Activated naive CD8-positive, alpha-beta T cell treated with anti-CD3 and anti-CD28 coated beads for 36 hours (primary cell): ENCODE measurements at regions not wholly inside any gene's neighbourhood (a gene's known extent, or its start where the extent isn't known, plus 50 kb on each side); places are given as distances from the start of the nearest gene placed in this dataset.

Source experiments
- DNase-seq: peaks from one replicate; pipeline ENCODE4 v3.0.0; 2021
- H3K27ac Mint-ChIP-seq: one replicate; pipeline ENCODE4 v1.8.0; 2022; ENCODE audit warnings: mild to moderate bottlenecking, moderate library complexity, mixed read lengths
- H3K27me3 Mint-ChIP-seq: one replicate; pipeline ENCODE4 v1.8.0; 2022; ENCODE audit warnings: mild to moderate bottlenecking, mixed read lengths
- H3K36me3 Mint-ChIP-seq: one replicate; pipeline ENCODE4 v1.8.0; 2021; ENCODE audit warnings: mild to moderate bottlenecking, mixed read lengths
- H3K4me1 Mint-ChIP-seq: one replicate; pipeline ENCODE4 v1.8.0; 2021; ENCODE audit warnings: mixed read lengths
- H3K4me3 Mint-ChIP-seq: one replicate; pipeline ENCODE4 v1.8.0; 2022; ENCODE audit warnings: mild to moderate bottlenecking, moderate library complexity, mixed read lengths
- H3K9me3 Mint-ChIP-seq: one replicate; pipeline ENCODE4 v1.8.0; 2022; ENCODE audit warnings: mixed read lengths

DNA sequence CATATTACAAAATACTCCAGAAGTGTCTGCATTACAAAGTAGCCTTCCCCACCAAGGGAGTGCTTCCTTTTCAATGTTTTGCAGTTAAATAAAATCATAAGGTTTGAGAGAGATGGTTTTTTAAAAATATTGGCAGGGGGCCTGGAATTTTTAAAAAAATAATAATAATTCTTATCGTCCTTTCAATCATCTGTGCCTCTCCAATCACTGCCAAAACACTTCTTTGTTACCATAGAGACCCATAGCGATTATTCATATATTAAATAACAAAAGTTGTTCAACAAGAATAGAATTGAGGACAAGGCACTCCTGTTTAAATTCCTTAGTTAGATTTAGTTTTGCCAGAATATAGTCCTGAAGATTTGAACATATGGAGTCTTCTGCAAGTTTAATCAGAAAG is 203.1 kb downstream of the FAT4 start:
- Mint-ChIP-seq H3K9me3 (no peaks in the 10 kb centered on the region), H3K27ac (no peak overlapping the region), H3K4me1 (no peaks in the 10 kb centered on the region), H3K4me3 (no peak overlapping the region), H3K27me3 (no peaks in the 10 kb centered on the region), H3K36me3 (no peaks in the 10 kb centered on the region)
- no peak for DNase-seq

DNA sequence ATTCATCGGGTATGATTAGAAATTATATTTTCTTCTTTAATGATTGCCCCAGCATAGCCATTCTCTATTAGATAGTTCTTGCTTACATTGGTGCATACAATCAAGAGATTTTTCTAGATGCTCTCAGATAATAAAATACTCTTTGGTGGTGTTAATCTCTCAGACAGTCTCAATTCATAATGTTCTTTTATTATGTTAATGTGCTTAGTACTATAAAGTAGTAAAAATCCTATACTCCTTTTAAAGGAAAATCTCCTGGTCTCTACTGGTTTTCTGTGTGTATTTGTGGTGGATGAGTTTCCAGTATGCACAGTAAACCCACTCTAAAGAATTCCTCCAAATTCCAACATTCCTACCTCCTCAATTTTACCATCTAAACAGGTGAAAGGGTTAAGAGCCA is 203.5 kb downstream of the FAT4 start:
- Mint-ChIP-seq H3K27me3 (no peaks in the 10 kb centered on the region), H3K9me3 (no peaks in the 10 kb centered on the region), H3K27ac (no peak overlapping the region), H3K4me3 (no peak overlapping the region), H3K36me3 (no peaks in the 10 kb centered on the region), H3K4me1 (no peaks in the 10 kb centered on the region)
- DNase-seq = no peak

DNA sequence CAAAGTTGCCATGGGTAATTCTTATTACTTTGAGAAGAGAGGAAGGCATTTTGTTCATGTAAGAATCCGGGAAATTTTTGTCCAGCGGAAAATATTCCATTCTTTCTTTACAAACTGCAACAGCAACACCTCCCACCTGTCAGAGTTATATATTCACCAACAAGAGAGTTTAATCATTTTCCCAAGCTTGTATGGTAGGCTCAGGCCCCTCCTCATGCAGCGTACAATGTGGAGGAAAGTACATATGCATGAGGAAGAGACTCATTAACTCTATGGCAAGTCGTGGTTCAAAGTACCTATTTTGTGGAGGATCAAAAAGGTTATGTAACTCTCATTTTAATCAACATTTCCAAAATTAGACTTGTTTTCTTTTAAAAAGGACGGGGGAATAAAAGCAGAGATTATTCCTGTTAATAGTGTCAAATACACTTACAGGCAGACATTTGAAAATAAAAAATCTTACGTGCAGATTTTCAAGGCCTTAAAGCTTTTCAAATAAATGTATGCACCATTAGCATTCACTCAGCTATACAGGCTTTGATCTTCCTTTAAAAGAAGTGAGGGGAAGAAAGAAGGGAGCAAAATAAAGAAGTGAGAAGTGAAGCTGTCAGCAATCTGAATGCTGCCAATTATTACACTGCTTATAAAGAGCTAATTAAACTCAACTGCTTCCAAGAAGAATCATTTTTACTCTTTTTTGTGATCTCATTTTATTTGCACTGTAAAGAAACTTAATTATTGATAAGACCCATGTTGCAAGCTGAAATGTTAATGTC is 204.8 kb downstream of the FAT4 start:
- H3K27me3 Mint-ChIP-seq = no peaks in the 10 kb centered on the region
- H3K36me3 Mint-ChIP-seq = no peaks in the 10 kb centered on the region
- no peak overlapping the region for H3K27ac Mint-ChIP-seq
- H3K4me1 Mint-ChIP-seq = no peaks in the 10 kb centered on the region
- H3K4me3 Mint-ChIP-seq = no peak overlapping the region
- H3K9me3 Mint-ChIP-seq = no peaks in the 10 kb centered on the region
- DNase-seq = no peak

DNA sequence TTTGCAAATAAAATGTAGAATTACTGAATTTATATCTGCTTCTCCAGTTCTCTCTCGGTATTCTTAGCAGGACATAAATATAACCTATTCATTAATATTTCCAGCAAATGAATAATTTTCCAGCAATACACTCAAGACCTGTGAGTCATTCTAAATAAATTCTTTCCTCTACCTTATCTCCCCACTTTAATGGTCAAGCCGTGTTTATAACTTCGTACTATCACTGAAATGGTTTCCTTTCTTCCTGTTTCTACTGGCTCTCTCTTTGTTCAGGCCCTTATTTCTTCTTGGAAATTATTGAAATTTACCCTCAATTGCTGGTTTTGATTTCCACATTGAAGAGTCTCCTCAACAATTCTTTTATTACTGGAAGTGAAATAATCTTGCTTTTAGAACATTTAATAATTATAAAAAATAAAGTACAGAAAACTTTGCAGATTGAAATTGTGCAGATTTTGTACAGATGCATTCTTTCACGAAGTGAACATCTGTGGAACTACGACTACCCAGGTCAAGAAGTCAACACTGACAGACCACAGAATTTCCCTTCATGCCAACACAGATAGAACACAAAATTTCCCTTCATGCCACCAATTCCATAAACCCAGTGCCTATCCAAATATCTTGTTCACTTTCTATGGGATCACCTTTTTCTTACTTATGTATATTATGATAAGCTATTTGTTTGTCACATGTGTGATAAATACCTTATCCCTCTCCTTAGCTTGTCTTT is 205.7 kb downstream of the FAT4 start:
- H3K4me3 Mint-ChIP-seq = no peak overlapping the region

DNA sequence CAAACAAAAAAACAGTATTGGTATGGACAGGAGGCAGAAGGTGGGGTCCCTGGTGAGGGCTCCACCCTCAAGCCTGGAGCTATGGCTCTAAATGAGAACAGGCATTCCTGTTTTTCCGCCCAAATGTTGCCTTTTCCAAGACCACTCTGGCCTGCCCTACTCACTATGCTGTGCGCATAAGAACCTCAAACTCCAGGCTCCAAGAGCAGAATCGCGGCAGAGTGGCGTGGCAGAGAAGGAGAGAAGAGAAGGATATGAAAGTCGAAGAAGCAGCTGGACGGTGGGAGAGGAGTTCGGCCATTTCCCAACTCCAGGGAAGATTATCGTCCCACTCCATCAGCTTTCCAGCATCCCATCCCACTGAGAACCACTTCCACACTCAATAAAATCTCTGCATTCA is 207.8 kb downstream of the FAT4 start:
- Mint-ChIP-seq H3K4me1 (no peaks in the 10 kb centered on the region), H3K4me3 (no peak overlapping the region), H3K9me3 (no peaks in the 10 kb centered on the region), H3K27me3 (no peaks in the 10 kb centered on the region), H3K36me3 (no peaks in the 10 kb centered on the region), H3K27ac (no peak overlapping the region)
- no peak for DNase-seq

More for the DNA sequence above, 205.7 kb downstream of the FAT4 start:
- Mint-ChIP-seq H3K27me3 (no peaks in the 10 kb centered on the region), H3K36me3 (no peaks in the 10 kb centered on the region), H3K27ac (no peak overlapping the region), H3K4me1 (no peaks in the 10 kb centered on the region), H3K9me3 (no peaks in the 10 kb centered on the region)
- no peak for DNase-seq

DNA sequence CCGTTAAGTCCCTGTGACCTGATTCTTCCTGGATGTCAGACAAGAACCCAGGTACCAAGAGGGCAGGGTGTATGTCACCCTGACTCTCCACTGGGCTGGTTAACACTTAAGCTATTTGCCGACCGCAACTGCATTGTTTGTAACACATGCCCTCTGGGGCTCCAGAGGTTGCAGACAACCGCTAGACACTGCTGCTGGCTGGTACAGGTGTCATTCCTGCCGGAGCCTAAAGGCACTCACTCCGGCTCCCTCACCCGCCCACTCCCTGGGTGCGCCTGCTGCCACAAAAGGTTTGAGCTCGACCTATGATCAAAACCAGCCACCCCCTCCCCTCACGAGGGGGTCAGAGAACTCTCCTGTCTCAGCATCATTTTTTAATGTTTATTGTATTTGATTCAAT is 208.2 kb downstream of the FAT4 start:
- H3K4me1 Mint-ChIP-seq = no peaks in the 10 kb centered on the region
- H3K36me3 Mint-ChIP-seq = no peaks in the 10 kb centered on the region
- H3K9me3 Mint-ChIP-seq = no peaks in the 10 kb centered on the region
- no peaks in the 10 kb centered on the region for H3K27me3 Mint-ChIP-seq
- no peak for DNase-seq
- H3K4me3 Mint-ChIP-seq = no peak overlapping the region
- no peak overlapping the region for H3K27ac Mint-ChIP-seq

DNA sequence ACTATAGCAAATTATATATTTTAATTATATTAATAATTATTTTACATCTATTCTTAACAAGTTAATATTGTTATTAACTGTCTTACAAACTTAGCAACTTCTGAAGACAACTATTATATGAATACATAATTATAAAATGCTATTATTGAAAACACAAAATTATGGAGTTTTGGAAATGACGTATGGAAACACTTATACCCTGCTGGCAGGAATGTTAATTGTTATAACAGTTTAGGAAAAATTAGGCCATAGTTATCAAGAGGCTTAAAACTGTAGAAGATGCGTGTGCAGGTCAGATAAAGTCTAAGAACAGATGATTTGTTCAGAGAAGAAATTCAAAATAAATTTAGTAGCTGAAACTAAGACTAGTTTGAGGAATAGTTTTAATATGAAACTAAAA is 211.7 kb downstream of the FAT4 start:
- Mint-ChIP-seq H3K9me3 (no peaks in the 10 kb centered on the region), H3K4me1 (no peaks in the 10 kb centered on the region), H3K27ac (no peak overlapping the region), H3K27me3 (no peaks in the 10 kb centered on the region), H3K36me3 (no peaks in the 10 kb centered on the region), H3K4me3 (no peak overlapping the region)
- no peak for DNase-seq

DNA sequence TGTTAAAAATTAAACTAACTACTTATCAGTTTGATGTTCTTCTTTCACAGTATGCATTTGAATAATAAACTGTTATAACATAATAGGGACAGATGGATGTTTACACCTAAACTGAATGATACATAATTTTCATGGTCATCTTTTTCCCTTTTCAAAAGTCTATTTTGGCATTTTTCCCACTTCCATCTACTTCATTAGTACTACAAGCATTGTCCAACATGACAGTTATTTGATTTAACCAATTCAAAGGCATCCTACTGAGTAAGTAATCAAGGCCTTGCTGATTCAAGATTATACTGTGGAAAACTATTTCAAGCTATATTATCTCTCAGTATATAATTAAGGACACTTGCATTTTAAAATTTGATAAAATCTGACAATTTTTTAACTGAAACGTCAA is 212.9 kb downstream of the FAT4 start:
- no peaks in the 10 kb centered on the region for H3K27me3 Mint-ChIP-seq
- H3K36me3 Mint-ChIP-seq = no peaks in the 10 kb centered on the region
- DNase-seq = no peak
- H3K27ac Mint-ChIP-seq = no peak overlapping the region
- H3K9me3 Mint-ChIP-seq = no peaks in the 10 kb centered on the region
- no peak overlapping the region for H3K4me3 Mint-ChIP-seq
- no peaks in the 10 kb centered on the region for H3K4me1 Mint-ChIP-seq

DNA sequence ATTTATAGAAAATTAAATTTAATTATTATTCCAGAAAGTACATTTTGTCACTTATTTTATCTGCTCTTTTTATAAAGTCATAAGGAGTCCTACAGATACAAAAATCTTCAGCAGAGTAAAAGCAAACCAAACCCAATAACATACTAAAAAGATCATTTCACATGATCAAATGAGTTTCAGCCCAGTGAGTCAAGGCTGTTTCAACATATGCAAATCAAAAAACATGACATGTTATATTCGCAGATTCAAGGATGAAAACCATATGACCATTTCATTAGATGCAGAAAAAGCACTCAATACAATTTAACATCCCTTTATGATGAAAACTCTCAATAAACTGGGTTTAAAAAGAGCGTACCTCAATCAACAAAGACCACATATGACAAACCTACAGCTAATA is 214.3 kb downstream of the FAT4 start:
- H3K9me3 Mint-ChIP-seq = no peaks in the 10 kb centered on the region
- H3K27me3 Mint-ChIP-seq = no peaks in the 10 kb centered on the region
- no peaks in the 10 kb centered on the region for H3K4me1 Mint-ChIP-seq
- H3K4me3 Mint-ChIP-seq = no peak overlapping the region
- DNase-seq = no peak
- H3K27ac Mint-ChIP-seq = no peak overlapping the region
- no peaks in the 10 kb centered on the region for H3K36me3 Mint-ChIP-seq

DNA sequence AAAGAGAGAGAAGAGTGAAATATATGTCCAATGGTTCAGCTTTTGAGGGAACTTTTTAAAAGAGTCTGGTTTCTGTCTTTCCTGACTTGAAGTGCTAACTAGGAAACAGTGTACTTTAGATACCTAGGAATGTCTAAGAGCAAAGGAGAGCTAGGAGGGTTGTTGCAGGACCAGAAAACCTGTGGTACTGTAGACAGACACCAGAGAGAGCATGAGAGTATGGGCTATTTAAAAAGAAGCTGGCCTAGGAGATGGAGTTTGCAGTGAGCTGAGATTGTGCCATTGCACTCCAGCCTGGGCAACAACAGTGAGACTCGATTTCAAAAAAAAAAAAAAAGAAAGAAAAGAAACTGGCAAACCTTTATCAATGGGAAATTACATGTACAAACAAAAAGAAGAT is 223.9 kb downstream of the FAT4 start:
- Mint-ChIP-seq H3K27me3 (no peaks in the 10 kb centered on the region), H3K4me3 (no peak overlapping the region), H3K27ac (no peak overlapping the region), H3K9me3 (peaks cover 12% of the 10 kb centered on the region), H3K4me1 (no peaks in the 10 kb centered on the region), H3K36me3 (no peaks in the 10 kb centered on the region)
- DNase-seq = no peak

DNA sequence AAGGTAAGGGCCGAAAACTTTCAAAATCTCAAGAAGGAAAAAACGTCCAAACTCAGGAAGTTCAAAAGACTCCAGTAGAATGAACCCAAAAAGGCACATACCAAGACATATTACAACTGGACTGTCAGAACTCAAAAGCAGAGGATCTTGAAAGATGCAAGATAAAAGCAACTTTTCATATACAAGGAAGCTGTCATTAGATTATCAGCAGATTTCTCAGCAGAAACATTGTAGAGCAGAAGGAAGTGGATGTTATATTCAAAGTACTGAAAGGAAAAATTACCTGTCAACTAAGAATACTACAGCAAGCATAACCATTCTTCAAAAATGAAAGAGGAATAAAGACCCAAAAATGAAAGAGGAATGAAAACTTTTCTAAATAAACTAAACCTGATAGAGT is 224.9 kb downstream of the FAT4 start:
- no peak for DNase-seq
- Mint-ChIP-seq H3K27me3 (no peaks in the 10 kb centered on the region), H3K36me3 (no peaks in the 10 kb centered on the region)

DNA sequence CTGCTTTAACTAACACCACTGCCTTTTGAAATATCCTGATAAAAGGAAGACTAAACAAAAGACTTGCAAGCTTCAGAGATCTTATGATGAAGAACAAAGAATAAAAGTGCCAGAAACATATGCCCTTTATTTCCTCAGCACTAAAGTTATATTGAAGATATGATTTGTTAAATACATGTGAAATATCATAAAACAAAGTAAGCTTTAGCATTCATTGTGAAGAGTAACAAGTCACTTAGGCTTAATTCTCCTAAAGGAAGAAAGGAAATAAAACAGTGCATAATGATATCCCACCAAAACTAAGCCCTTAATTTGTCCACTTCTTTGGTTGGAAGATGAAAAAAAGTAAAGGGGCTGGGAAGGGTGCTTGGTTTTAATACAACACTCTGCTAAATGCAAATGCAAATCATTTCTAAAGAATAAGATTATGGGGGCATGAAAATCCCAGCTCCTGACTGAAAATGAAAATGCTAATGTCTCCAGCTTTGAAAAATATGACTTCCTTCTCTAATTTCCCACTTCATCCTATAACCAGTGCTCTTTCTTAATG is 227.2 kb downstream of the FAT4 start:
- Mint-ChIP-seq H3K4me1 (no peaks in the 10 kb centered on the region), H3K36me3 (no peaks in the 10 kb centered on the region), H3K27me3 (no peaks in the 10 kb centered on the region), H3K27ac (no peak overlapping the region), H3K9me3 (peaks cover 9% of the 10 kb centered on the region), H3K4me3 (no peak overlapping the region)
- DNase-seq = no peak

More for the DNA sequence above, 224.9 kb downstream of the FAT4 start:
- Mint-ChIP-seq H3K9me3 (peaks cover 12% of the 10 kb centered on the region), H3K27ac (no peak overlapping the region), H3K4me1 (no peaks in the 10 kb centered on the region), H3K4me3 (no peak overlapping the region)

DNA sequence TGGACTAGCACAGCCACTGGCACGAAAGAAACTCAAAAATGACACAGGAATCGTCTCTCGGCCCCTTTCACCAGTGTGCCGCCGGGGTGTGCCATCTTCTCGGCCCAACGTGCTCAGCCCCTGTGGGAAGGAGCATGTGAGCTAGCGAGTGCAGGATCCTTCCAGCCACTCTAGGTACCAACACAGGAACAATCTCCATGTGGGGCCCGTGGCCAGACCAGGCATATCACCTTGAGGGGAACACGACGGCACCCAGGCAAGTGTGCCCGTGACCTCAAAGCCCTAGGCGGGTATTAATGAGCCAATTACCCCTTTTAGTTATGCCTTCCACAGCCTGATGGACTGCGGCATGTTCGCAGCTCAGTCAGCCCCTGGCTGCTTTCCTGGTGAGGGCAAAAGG is 231.5 kb downstream of the FAT4 start:
- H3K9me3 Mint-ChIP-seq = no peaks in the 10 kb centered on the region
- no peak overlapping the region for H3K4me3 Mint-ChIP-seq
- H3K4me1 Mint-ChIP-seq = no peaks in the 10 kb centered on the region
- DNase-seq = no peak
- H3K27me3 Mint-ChIP-seq = no peaks in the 10 kb centered on the region
- H3K36me3 Mint-ChIP-seq = no peaks in the 10 kb centered on the region
- H3K27ac Mint-ChIP-seq = no peak overlapping the region

DNA sequence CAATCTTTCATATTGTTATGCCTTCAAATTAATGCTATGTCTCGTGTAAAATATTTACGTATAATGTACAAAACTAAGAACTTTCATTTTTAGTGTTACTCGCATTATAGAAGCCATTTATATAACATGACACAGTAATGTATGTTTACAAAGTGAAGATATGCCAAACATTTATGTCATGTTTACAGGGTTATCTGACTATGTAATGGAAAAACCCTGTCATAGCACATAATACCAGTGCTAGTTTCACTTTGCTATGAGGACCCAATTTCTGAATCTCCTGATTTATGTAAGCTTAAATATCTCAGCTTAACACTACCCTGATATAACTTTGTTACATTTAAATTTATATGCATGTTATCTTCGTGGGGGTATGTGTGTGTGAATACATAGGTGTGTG is 233.1 kb downstream of the FAT4 start:
- H3K4me3 Mint-ChIP-seq = no peak overlapping the region
- H3K36me3 Mint-ChIP-seq = no peaks in the 10 kb centered on the region
- no peaks in the 10 kb centered on the region for H3K9me3 Mint-ChIP-seq
- no peaks in the 10 kb centered on the region for H3K27me3 Mint-ChIP-seq
- no peaks in the 10 kb centered on the region for H3K4me1 Mint-ChIP-seq
- H3K27ac Mint-ChIP-seq = no peak overlapping the region
- DNase-seq = no peak

DNA sequence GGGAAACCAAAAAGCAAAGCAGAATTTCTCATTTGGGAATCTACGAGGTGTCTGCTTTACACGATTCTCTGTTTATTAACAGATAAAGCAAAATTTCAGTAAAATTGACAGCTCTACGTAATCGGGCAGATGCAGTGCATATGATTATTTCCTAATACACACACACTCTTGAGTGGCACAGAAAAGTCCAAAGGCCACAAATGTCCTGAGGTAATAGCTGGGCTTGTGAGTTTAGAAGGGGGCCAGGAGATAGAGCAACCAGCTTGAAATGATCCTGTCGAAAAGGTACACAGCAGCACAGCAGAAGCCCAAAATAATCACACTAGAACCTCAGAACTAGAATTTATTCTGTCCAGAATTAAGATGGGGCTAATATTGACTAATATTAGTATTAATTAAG is 236.0 kb downstream of the FAT4 start:
- DNase-seq = no peak
- Mint-ChIP-seq H3K36me3 (no peaks in the 10 kb centered on the region), H3K27me3 (no peaks in the 10 kb centered on the region), H3K9me3 (peaks cover 4% of the 10 kb centered on the region), H3K27ac (no peak overlapping the region), H3K4me3 (no peak overlapping the region), H3K4me1 (no peaks in the 10 kb centered on the region)

DNA sequence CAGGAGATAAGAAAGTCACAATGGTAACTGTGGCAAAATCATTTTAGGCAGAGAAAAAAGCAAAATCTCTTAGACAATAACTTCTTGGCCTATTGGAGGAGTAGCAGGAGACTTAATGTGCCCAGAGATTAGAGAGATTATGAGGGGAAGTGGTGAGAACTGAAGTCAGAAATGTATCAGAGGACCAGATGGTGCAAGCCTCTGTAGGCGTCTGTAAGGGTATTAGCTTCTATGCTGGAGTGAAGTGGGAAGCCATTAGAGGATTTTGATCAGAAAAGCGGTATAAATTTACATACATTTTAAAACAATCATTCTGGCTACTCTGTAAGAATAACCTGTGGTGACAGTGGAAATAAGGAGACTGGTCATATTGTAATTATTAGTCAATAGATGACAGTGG is 236.7 kb downstream of the FAT4 start:
- no peaks in the 10 kb centered on the region for H3K4me1 Mint-ChIP-seq
- no peak overlapping the region for H3K27ac Mint-ChIP-seq
- no peak overlapping the region for H3K4me3 Mint-ChIP-seq
- no peaks in the 10 kb centered on the region for H3K36me3 Mint-ChIP-seq
- H3K27me3 Mint-ChIP-seq = no peaks in the 10 kb centered on the region
- H3K9me3 Mint-ChIP-seq = peaks cover 4% of the 10 kb centered on the region
- DNase-seq = no peak
